Heart left ventricle (tissue), 16 donors: ENCODE measurements at regions not wholly inside any gene's neighbourhood (a gene's known extent, or its start where the extent isn't known, plus 50 kb on each side); places are given as distances from the start of the nearest gene placed in this dataset.
"Not testable (repeated sequence)": the region's sequence is repeated elsewhere in the genome, so short reads cannot be mapped to it uniquely, and the experiment has no call there.

Source experiments
- ATAC-seq, 4 donors: fragments of 200-7000 bp; cut with Tn5 transposase; one replicate each; pipeline ENCODE4 v1.9.1; 2020 to 2022; ENCODE audit warnings: moderate library complexity in 4 of 4, mild to moderate bottlenecking in 3 of 4, moderate number of reproducible peaks in 1 of 4
- DNase-seq, 5 donors: peaks; one replicate each; pipeline ENCODE4 v3.0.0-alpha.2; 2020
- H3K27ac ChIP-seq, 12 donors: fragments of 200-600 bp; sonication (generic) in 4 of 12; one replicate each; pipeline versions ENCODE4 v1.5.0 to v1.8.0; 2016 to 2022; ENCODE audit warnings: mild to moderate bottlenecking in 2 of 12
- H3K27me3 ChIP-seq, 9 donors: fragments of 200-600 bp; sonication (generic) in 2 of 9; one replicate each; pipeline versions ENCODE4 v1.5.1 to v1.8.0; 2016 to 2022; ENCODE audit warnings: mild to moderate bottlenecking in 3 of 9
- H3K36me3 ChIP-seq, 9 donors: fragments of 200-600 bp; sonication (generic) in 2 of 9; one replicate each; pipeline versions ENCODE4 v1.5.0 to v1.8.0; 2018 to 2022; ENCODE audit warnings: mild to moderate bottlenecking in 2 of 9
- H3K4me1 ChIP-seq, 12 donors: fragments of 200-600 bp; sonication (generic) in 4 of 12; one replicate each; pipeline versions ENCODE4 v1.5.0 to v1.8.0; 2016 to 2022; ENCODE audit warnings: mild to moderate bottlenecking in 3 of 12
- H3K4me3 ChIP-seq, 12 donors: fragments of 200-600 bp; sonication (generic) in 4 of 12; one replicate each; pipeline versions ENCODE4 v1.5.0 to v1.8.0; 2017 to 2022; ENCODE audit warnings: mild to moderate bottlenecking in 9 of 12, moderate library complexity in 4 of 12
- H3K9me3 ChIP-seq, 12 donors: fragments of 200-600 bp; sonication (generic) in 4 of 12; one replicate each; pipeline versions ENCODE4 v1.5.0 to v1.8.0; 2016 to 2022; ENCODE audit warnings: mild to moderate bottlenecking in 1 of 12
- CTCF ChIP-seq, 12 donors: fragments of 200-600 bp; sonication (generic) in 4 of 12; IDR thresholded peaks; one replicate each; pipeline versions ENCODE4 v1.5.0 to v1.8.0; 2018 to 2022; ENCODE audit warnings: antibody characterized with exemption in 12 of 12, mild to moderate bottlenecking in 5 of 12
- POLR2A ChIP-seq, 2 donors: fragments of 450-650 bp; IDR thresholded peaks; one replicate each; pipeline ENCODE4 v1.6.1; 2017; ENCODE audit warnings: antibody characterized with exemption in 2 of 2, mild to moderate bottlenecking in 2 of 2, moderate library complexity in 2 of 2
- WGBS, 4 donors: extraction: QIAGEN DNeasy Blood & Tissue Kit in 2 of 4; methylation state at CpG; one replicate each; pipeline versions ENCODE4 v1.1.5 to v1.1.7; 2013 to 2018; 5-methylcytosine and 5-hydroxymethylcytosine counted together
- intact Hi-C, 10 donors: fragments of 100-400 bp; cut with DNase I; formaldehyde crosslinking; loops; one replicate each; pipeline versions ENCODE4 v1.11.1 to v1.14.2; 2022
- donor health status: ischemic (EF 13 %, LVEDD 7.1; RV severe dilation, severe dysfunction).
- donor health status: healthy with polysubstance abuse.
- donor health status: DM: no; HTN: yes; CAD: no.
- donor health status: DM: no; HTN: no; CAD: no.
- donor health status: ischemic (EF 25% LVEDD 6.9; RV normal size, moderate dysfunction).
- donor health status: ischemic (EF 25% LVEDD 5.7; RV mildly dilated, moderate dysfunction).
- donor health status: healthy.
- donor health status: DM: yes; HTN: yes; CAD: no.
- donor health status: ischemic (EF 35%, LVEDD 5.7; RV mildly dilated, moderate dysfunction).
- donor health status: nonischemic (EF 11% LVEDD 7.7; RV severe dilation, severe dysfunction).
- donor health status: DM: yes; HTN: yes; CAD: no.
- donor health status: PGD.
- donor health status: ischemic (EF 29% LVEDD 5.4; RV normal size, mild dysfunction).
- donor health status: nonischemic (EF 23%, LVEDD 6.1; RV moderate dilation, normal function).

- no peak for ATAC-seq
- Histone ChIP-seq H3K4me1 (no peaks in the 10 kb centered on the region), H3K27ac (no peak overlapping the region), H3K27me3 (no peaks in the 10 kb centered on the region), H3K4me3 (no peak overlapping the region), H3K36me3 (no peaks in the 10 kb centered on the region), H3K9me3 (no peaks in the 10 kb centered on the region)
- WGBS, 4 donors = 74 to 83% (median 81%) methylated on average over 6 of the region's 6 CpGs
- intact Hi-C loops = no loop called here
- no peak for DNase-seq
- TF ChIP-seq CTCF (IDR thresholded peaks at IDR 0.05) = no peak
- TF ChIP-seq POLR2A (IDR thresholded peaks at IDR 0.05) = no peak
Measured at GRCh38 chr4:107348188-107349050, 312.3 kb upstream of the DKK2 start.

GRCh38 chr4:107333518-107333917 lies 297.4 kb upstream of the DKK2 start:
- Histone ChIP-seq H3K27me3 (peaks cover 0 to 4% (median 0%) of the 10 kb centered on the region in 9 donors), H3K36me3 (no peaks in the 10 kb centered on the region), H3K9me3 (peaks cover 0 to 4% (median 0%) of the 10 kb centered on the region in 12 donors), H3K27ac (no peak overlapping the region), H3K4me1 (no peaks in the 10 kb centered on the region), H3K4me3 (no peak overlapping the region)
- ATAC-seq (no peak), DNase-seq (no peak)
- intact Hi-C loops = loop anchor here in 1 of 10 donors (5.0 kb wide), 1 partner anchor 314 kb away; no protein-coding TSS in a partner anchor
- 83 to 89% (median 88%) methylated on average over 1 of the region's 1 CpG for WGBS, 4 donors
- TF ChIP-seq POLR2A (IDR thresholded peaks at IDR 0.05) (no peak), CTCF (IDR thresholded peaks at IDR 0.05) (no peak)

GRCh38 chr4:107332656-107333055 lies 296.5 kb upstream of the DKK2 start:
- not testable (repeated sequence) for H3K27ac ChIP-seq, H3K4me1 ChIP-seq, H3K36me3 ChIP-seq, ATAC-seq, H3K27me3 ChIP-seq, H3K4me3 ChIP-seq, DNase-seq
- peaks cover 0 to 12% (median 8%) of the 10 kb centered on the region in 12 donors for H3K9me3 ChIP-seq
- intact Hi-C loops = loop anchor here in 1 of 10 donors (5.0 kb wide), 1 partner anchor 315 kb away; no protein-coding TSS in a partner anchor
- 23 to 55% (median 46%) methylated on average over 1 of the region's 1 CpG for WGBS, 4 donors

- Histone ChIP-seq H3K27me3 (no peaks in the 10 kb centered on the region), H3K4me3 (no peak overlapping the region), H3K9me3 (peaks cover 0 to 14% (median 8%) of the 10 kb centered on the region in 12 donors), H3K36me3 (no peaks in the 10 kb centered on the region), H3K27ac (no peak overlapping the region), H3K4me1 (no peaks in the 10 kb centered on the region)
- DNase-seq (no peak), ATAC-seq (no peak)
- intact Hi-C loops = loop anchor here in 1 of 10 donors (5.0 kb wide), 1 partner anchor 316 kb away; no protein-coding TSS in a partner anchor
- no peak for TF ChIP-seq CTCF (IDR thresholded peaks at IDR 0.05)
- TF ChIP-seq POLR2A (IDR thresholded peaks at IDR 0.05) = no peak
Measured at GRCh38 chr4:107330916-107331315, 294.8 kb upstream of the DKK2 start.
